Occipital lobe (tissue), 1 donor: ENCODE measurements at regions not wholly inside any gene's neighbourhood (a gene's known extent, or its start where the extent isn't known, plus 50 kb on each side); places are given as distances from the start of the nearest gene placed in this dataset.
A peak's percentile ranks its signal among the peaks of the same experiment; 100 is the strongest.
"Not testable (repeated sequence)": the region's sequence is repeated elsewhere in the genome, so short reads cannot be mapped to it uniquely, and the experiment has no call there.

Experiments used
- DNase-seq: peaks from one replicate; lab custom pipeline; 2025; lab: John Stamatoyannopoulos, UW

DNA sequence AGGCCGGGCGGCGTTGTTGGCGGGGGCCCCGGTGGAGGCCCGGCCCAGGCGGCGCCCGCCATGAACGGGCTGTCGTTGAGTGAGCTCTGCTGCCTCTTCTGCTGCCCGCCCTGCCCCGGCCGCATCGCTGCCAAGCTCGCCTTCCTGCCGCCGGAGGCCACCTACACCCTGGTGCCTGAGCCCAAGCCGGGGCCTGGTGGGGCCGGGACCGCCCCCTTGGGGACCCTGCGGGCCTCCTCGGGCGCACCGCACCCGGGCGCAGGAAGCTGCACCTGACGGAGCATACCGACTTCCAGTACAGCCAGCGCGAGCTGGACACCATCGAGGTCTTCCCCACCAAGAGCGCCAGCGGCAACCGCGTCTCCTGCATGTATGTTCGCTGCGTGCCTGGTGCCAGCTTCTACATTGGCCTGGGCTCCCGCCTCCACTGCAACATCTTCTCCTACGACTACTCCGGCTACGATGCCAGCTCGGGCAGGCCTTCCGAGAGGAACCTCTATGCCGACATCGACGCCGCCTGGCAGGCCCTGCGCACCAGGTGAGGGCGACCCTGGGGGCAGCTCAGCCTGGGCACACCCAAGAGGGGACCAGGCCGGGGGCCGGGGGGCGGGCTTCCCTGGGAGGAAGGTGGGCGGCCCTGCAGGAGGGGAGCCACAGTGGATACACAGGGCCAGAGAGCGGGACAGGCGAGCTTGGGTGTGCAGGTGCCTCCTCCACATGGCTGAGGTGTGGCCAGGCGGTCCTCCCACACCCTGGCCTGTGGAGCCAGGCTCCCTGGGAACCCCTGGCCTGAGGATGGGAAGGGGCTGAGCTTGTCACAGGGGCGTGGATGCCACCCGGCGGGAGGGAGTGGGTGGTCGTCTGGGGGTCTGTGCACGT lies 201.6 kb downstream of the USP22 start:
- peak; percentile 10 for DNase-seq

DNA sequence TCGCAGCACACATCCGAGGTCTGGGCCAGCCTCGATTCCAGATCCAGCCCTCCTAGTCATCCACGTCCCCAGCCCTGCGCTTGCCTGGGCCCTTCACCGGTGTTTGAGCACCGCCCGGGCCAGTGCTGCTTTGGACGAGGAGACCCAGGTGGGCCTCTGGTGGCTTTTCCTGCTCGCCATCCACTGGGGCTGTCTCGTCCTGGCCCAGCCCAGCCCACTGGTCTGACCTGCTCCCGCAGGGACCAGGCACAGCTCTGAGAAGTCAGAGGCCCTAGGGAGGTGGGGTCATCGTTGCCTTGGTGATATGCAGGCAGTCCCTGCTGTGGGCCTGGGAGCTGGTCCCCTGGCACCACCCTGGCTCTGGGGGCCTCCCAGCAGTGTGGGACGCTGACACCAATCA lies 200.8 kb downstream of the USP22 start:
- not testable (repeated sequence) for DNase-seq

GRCh38 chr17:20843261-20843660 lies 199.6 kb downstream of the USP22 start:
- not testable (repeated sequence) for DNase-seq

- not testable (repeated sequence) for DNase-seq
Measured at GRCh38 chr17:20843799-20844553, 198.8 kb downstream of the USP22 start.

GRCh38 chr17:20848869-20849443 lies 193.9 kb downstream of the USP22 start:
- DNase-seq = not testable (repeated sequence)

- peak; percentile 11 for DNase-seq
Measured at GRCh38 chr17:20851591-20852238, 191.1 kb downstream of the USP22 start.

DNA sequence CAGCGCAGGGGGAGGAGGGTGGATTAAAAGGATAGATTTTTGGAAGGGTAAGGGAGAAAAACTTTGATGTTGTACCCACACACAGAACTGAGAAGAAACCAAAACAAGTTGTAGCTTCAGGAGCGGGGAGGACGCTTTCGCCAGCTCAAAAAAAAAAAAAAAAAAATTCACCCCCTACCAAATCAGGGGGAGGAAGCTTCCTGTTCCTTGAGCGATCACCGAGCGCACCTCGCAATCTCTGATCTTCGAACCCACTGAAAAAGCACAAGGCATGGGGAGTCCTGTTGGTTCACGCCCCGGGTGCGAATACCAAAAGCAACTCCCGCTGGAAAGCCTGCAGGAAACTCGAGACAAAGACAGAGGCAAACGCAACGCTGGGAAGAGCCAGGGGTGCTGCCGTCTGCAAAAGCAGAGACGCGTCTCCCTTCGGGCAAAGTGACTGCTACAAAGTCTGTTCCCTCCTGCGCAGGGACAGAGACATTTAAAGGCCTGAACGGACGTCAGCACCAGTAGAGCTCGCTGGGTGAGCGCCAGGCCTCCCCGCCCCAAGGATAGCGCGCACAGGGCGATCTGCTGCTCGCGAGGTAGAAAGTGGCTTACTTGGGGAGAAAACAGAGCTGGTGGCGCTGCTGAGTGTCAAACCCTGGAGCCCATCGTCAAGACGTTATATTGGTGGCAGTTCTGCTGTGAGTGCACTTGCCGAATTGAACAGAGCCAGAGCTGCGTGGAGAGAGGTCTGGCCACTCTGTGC lies 190.4 kb downstream of the USP22 start:
- peak; percentile 56 for DNase-seq

GRCh38 chr17:20852990-20853370 lies 189.8 kb downstream of the USP22 start:
- no peak for DNase-seq

DNA sequence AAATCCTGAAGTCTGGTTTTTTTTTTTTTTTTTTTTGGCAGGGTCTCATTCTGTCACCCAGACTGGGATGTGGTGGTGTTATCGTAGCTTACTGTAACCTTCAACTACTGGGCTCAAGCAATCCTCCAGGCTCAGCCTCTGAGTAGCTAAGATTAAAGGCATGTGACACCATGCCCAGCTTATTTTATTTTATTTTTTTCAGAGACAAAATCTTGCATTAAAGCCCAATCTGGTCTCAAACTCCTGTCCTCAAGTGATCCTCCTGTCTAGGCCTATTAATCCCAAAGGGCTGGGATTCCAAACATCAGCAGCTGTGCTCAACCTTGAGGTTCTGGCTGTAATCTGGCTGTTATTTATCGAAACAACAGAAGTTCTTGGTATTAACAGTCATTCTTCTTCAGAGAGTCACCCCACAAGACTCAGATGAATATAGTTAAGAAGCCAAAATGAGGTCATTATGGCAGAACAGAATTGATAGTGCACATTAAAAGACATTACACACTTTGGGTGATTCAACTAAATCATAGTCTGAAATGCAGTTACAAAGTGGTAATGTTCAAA lies 186.8 kb downstream of the USP22 start:
- not testable (repeated sequence) for DNase-seq

GRCh38 chr17:20866444-20867209 lies 176.2 kb downstream of the USP22 start:
- DNase-seq = not testable (repeated sequence)

GRCh38 chr17:20867436-20867937 lies 175.3 kb downstream of the USP22 start:
- not testable (repeated sequence) for DNase-seq

DNA sequence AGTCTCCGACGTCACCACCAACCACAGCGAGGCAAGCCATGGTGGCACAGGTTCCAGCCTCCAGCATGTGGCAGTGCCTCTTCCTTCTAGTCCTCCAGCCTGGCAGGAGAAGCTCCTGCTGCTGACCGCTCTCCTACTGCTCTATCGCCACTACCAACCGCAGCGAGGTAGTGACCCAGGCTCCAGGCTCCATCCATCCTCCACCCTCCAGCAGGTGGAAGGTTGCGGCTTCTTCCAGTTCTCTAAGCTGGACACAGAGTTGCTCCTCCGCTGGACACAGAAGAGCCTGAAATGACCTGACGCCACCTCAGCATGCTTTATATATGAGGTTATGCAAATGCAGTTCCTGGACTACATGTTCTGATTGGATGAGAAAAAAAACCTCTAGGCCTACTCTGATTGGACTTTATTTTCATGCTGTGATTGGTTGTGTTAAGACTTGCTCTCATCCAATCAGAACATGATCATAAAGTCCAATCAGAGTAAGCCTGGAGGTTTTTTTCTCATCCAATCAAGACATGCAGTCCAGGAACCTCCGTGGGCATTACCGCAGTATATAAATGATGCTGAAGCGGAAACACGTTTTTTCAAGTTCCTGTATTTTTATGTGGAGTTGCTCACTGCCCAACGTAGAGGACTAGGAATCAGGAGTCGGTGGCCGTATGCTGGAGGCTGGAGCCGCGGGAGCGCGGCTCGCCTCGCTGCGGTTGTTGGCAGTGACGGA lies 174.7 kb downstream of the USP22 start:
- not testable (repeated sequence) for DNase-seq

GRCh38 chr17:20868662-20869007 lies 174.2 kb downstream of the USP22 start:
- DNase-seq = not testable (repeated sequence)

DNA sequence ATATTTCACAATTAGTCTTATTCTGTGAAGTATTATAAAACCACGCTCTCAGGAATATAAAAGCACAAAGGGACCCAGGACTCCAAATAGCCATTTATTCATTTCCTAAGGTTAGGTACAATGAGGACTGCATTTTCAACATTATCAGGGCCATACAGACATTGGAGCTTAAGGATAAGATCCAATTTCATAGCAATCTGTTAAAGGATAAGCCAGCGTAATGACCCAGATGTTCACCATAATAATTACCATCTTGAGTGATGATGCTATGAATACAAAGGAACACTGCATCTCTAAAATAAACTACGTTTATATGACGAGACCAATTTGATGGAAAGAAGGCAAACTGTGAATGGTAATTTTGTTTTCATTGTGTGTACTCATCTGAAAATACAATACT lies 169.6 kb downstream of the USP22 start:
- DNase-seq = not testable (repeated sequence)

- DNase-seq = not testable (repeated sequence)
Measured at GRCh38 chr17:20873688-20874328, 169.0 kb downstream of the USP22 start.

DNA sequence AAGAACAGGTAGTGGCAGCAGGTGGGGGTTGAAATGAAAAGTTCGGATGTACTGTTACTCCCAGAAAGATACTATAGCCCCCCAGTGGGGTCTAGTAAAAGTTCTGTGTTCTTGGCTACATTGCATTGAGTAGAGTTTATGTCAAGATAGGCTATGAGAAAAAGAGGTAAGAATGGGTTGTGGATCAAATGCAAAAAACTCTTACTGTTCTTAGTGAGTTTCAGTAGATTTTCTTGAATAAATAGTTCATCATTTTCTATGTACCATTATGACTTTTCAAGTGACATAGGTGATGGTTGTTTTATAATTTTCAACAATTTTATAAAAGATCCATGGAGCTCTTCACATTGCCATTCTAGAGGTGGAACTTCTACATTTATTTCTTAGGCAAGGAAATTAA lies 165.4 kb downstream of the USP22 start:
- DNase-seq = not testable (repeated sequence)

- no peak for DNase-seq
Measured at GRCh38 chr17:20890338-20890737, 152.5 kb downstream of the USP22 start.

GRCh38 chr17:20895426-20895825 lies 147.4 kb downstream of the USP22 start:
- DNase-seq = not testable (repeated sequence)
